Endothelial cell (in vitro differentiated cells): ENCODE measurements at regions not wholly inside any gene's neighbourhood (a gene's known extent, or its start where the extent isn't known, plus 50 kb on each side); places are given as distances from the start of the nearest gene placed in this dataset.
"Not testable (repeated sequence)": the region's sequence is repeated elsewhere in the genome, so short reads cannot be mapped to it uniquely, and the experiment has no call there.

Experiments used
- DNase-seq: peaks from one replicate; pipeline ENCODE4 v3.0.0; 2021; ENCODE audit warnings: low spot score
- H3K27ac Mint-ChIP-seq: one replicate; pipeline ENCODE4 v1.8.0; 2021; ENCODE audit warnings: mixed read lengths, inconsistent platforms; ENCODE audit not compliant: unreplicated experiment
- H3K27me3 Mint-ChIP-seq: one replicate; pipeline ENCODE4 v1.8.0; 2021; ENCODE audit warnings: mild to moderate bottlenecking, moderate library complexity, mixed read lengths, inconsistent platforms; ENCODE audit not compliant: unreplicated experiment
- H3K36me3 Mint-ChIP-seq: one replicate; pipeline ENCODE4 v1.8.0; 2021; ENCODE audit warnings: mild to moderate bottlenecking, low read depth, mixed read lengths, inconsistent platforms; ENCODE audit not compliant: unreplicated experiment
- H3K4me1 Mint-ChIP-seq: one replicate; pipeline ENCODE4 v1.8.0; 2021; ENCODE audit warnings: mild to moderate bottlenecking, mixed read lengths, inconsistent platforms; ENCODE audit not compliant: unreplicated experiment
- H3K4me3 Mint-ChIP-seq: one replicate; pipeline ENCODE4 v1.8.0; 2021; ENCODE audit warnings: mild to moderate bottlenecking, mixed read lengths, inconsistent platforms; ENCODE audit not compliant: unreplicated experiment
- H3K9me3 Mint-ChIP-seq: one replicate; pipeline ENCODE4 v1.8.0; 2021; ENCODE audit warnings: mixed read lengths, inconsistent platforms; ENCODE audit not compliant: unreplicated experiment
- CTCF ChIP-seq: fragments of 200-600 bp; sonication (generic); IDR thresholded peaks from one replicate; pipeline ENCODE4 v1.5.0; 2021; ENCODE audit warnings: antibody characterized with exemption; ENCODE audit not compliant: unreplicated experiment

GRCh38 chr2:12557688-12558087 is 159.0 kb upstream of the TRIB2 start:
- DNase-seq, result no peak
- no peak for TF ChIP-seq CTCF
- Mint-ChIP-seq H3K9me3 (no peaks in the 10 kb centered on the region), H3K4me3 (no peak overlapping the region), H3K4me1 (no peaks in the 10 kb centered on the region), H3K27ac (no peak overlapping the region), H3K27me3 (no peaks in the 10 kb centered on the region), H3K36me3 (no peaks in the 10 kb centered on the region)

- no peak for TF ChIP-seq CTCF
- Mint-ChIP-seq H3K27ac (no peak overlapping the region), H3K9me3 (no peaks in the 10 kb centered on the region), H3K4me1 (no peaks in the 10 kb centered on the region), H3K4me3 (no peak overlapping the region), H3K36me3 (no peaks in the 10 kb centered on the region), H3K27me3 (no peaks in the 10 kb centered on the region)
- DNase-seq, result no peak
These were observed 158.2 kb upstream of the TRIB2 start for GRCh38 chr2:12558519-12558918.

- Mint-ChIP-seq H3K27ac (no peak overlapping the region), H3K4me1 (no peaks in the 10 kb centered on the region), H3K9me3 (no peaks in the 10 kb centered on the region), H3K4me3 (no peak overlapping the region), H3K27me3 (no peaks in the 10 kb centered on the region), H3K36me3 (no peaks in the 10 kb centered on the region)
- TF ChIP-seq CTCF, result no peak
- DNase-seq, result no peak
These were observed 156.1 kb upstream of the TRIB2 start for GRCh38 chr2:12560618-12561017.

- Mint-ChIP-seq H3K36me3 (no peaks in the 10 kb centered on the region), H3K27ac (no peak overlapping the region)
These were observed 149.3 kb upstream of the TRIB2 start for GRCh38 chr2:12567411-12567810.

GRCh38 chr2:12569510-12569909 is 147.2 kb upstream of the TRIB2 start:
- not testable (repeated sequence) for DNase-seq, H3K36me3 Mint-ChIP-seq, H3K9me3 Mint-ChIP-seq, H3K4me3 Mint-ChIP-seq, H3K4me1 Mint-ChIP-seq, H3K27me3 Mint-ChIP-seq, H3K27ac Mint-ChIP-seq

More at GRCh38 chr2:12567411-12567810, 149.3 kb upstream of the TRIB2 start:
- H3K27me3 Mint-ChIP-seq, result peaks cover under 1% of the 10 kb centered on the region
- H3K4me3 Mint-ChIP-seq, result no peak overlapping the region
- no peak for TF ChIP-seq CTCF
- DNase-seq, result no peak
- no peaks in the 10 kb centered on the region for H3K9me3 Mint-ChIP-seq
- H3K4me1 Mint-ChIP-seq, result no peaks in the 10 kb centered on the region

GRCh38 chr2:12569929-12570328 is 146.8 kb upstream of the TRIB2 start:
- H3K27me3 Mint-ChIP-seq, H3K27ac Mint-ChIP-seq, DNase-seq, H3K9me3 Mint-ChIP-seq, H3K4me3 Mint-ChIP-seq, H3K4me1 Mint-ChIP-seq, H3K36me3 Mint-ChIP-seq: not testable (repeated sequence)
